ENCODE measurements at regions not wholly inside any gene's neighbourhood (a gene's known extent, or its start where the extent isn't known, plus 50 kb on each side); places are given as distances from the start of the nearest gene placed in this dataset.
"Not testable (repeated sequence)": the region's sequence is repeated elsewhere in the genome, so short reads cannot be mapped to it uniquely, and the experiment has no call there.

- not testable (repeated sequence) for TF ChIP-seq POLR2AphosphoS5 (IDR thresholded peaks at IDR 0.05; ENCODE audit: low read depth, low read length); POLR2A (IDR thresholded peaks at IDR 0.05; ENCODE audit: low read depth, low read length); TAF1 (IDR thresholded peaks at IDR 0.05; ENCODE audit: low read depth, low read length); SPI1 (IDR thresholded peaks at IDR 0.05; ENCODE audit: low read depth, low read length); POU2F2 (IDR thresholded peaks at IDR 0.05; ENCODE audit: low read depth, low read length); PAX5 (IDR thresholded peaks at IDR 0.05; ENCODE audit: insufficient read depth, low read length, severe bottlenecking)
These were observed 267.9 kb downstream of the HINT1 start for GRCh38 chr5:130897181-130897536.
